ENCODE measurements at regions not wholly inside any gene's neighbourhood (a gene's known extent, or its start where the extent isn't known, plus 50 kb on each side); places are given as distances from the start of the nearest gene placed in this dataset.

DNA sequence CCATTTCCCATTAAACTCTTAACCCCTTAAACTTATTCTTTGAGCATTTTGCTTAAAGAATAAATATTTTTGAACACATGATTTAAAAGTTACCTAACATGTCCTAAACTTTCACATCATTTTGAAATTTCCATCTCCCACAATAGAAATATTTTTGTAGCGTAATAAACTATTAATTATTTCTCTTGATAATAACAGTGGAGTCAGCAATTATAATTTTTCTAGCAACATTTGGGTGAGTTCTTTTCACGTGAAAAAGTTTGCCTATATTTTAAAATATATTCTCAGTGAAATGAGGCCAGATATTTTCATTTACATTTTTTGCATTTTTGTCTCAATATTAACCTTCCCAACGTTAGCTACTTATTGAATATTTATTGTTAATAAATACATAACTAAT, 320.4 kb upstream of the CRIM1 start:
- TF ChIP-seq CTCF (IDR thresholded peaks at IDR 0.05) (no peak), POLR2A (IDR thresholded peaks at IDR 0.05) (no peak)
